ENCODE measurements at regions not wholly inside any gene's neighbourhood (a gene's known extent, or its start where the extent isn't known, plus 50 kb on each side); places are given as distances from the start of the nearest gene placed in this dataset.

GRCh38 chr1:29743931-29744330 lies 507.6 kb downstream of the PTPRU start:
- Mint-ChIP-seq H3K4me3 (no peak overlapping the region), H3K27ac (no peak overlapping the region), H3K9me3 (no peaks in the 10 kb centered on the region), H3K36me3 (ENCODE audit: low read depth) (no peaks in the 10 kb centered on the region), H3K27me3 (ENCODE audit: low read depth) (peaks cover 46% of the 10 kb centered on the region), H3K4me1 (no peaks in the 10 kb centered on the region)
- TF ChIP-seq CTCF (IDR thresholded peaks at IDR 0.05; ENCODE audit: unreplicated experiment in 3 of 3): no peak

GRCh38 chr1:29743264-29743663 lies 506.9 kb downstream of the PTPRU start:
- TF ChIP-seq CTCF (IDR thresholded peaks at IDR 0.05; ENCODE audit: unreplicated experiment in 3 of 3): no peak

GRCh38 chr1:29739176-29739575 lies 502.9 kb downstream of the PTPRU start:
- no peak for TF ChIP-seq CTCF (IDR thresholded peaks at IDR 0.05; ENCODE audit: unreplicated experiment in 3 of 3)
- H3K27me3 Mint-ChIP-seq (ENCODE audit: low read depth): peaks cover 44% of the 10 kb centered on the region

More at GRCh38 chr1:29743264-29743663, 506.9 kb downstream of the PTPRU start:
- H3K27me3 Mint-ChIP-seq (ENCODE audit: low read depth): peaks cover 48% of the 10 kb centered on the region
- H3K27ac Mint-ChIP-seq: no peak overlapping the region
- no peaks in the 10 kb centered on the region for H3K36me3 Mint-ChIP-seq (ENCODE audit: low read depth)
- no peaks in the 10 kb centered on the region for H3K4me1 Mint-ChIP-seq
- H3K9me3 Mint-ChIP-seq: no peaks in the 10 kb centered on the region
- H3K4me3 Mint-ChIP-seq: no peak overlapping the region

GRCh38 chr1:29736582-29737188 lies 500.4 kb downstream of the PTPRU start:
- no peak overlapping the region for H3K4me3 Mint-ChIP-seq
- no peak overlapping the region for H3K27ac Mint-ChIP-seq
- no peaks in the 10 kb centered on the region for H3K4me1 Mint-ChIP-seq
- TF ChIP-seq CTCF (IDR thresholded peaks at IDR 0.05; ENCODE audit: unreplicated experiment in 3 of 3): no peak
- peaks cover 35% of the 10 kb centered on the region for H3K27me3 Mint-ChIP-seq (ENCODE audit: low read depth)
- H3K9me3 Mint-ChIP-seq: no peaks in the 10 kb centered on the region
- H3K36me3 Mint-ChIP-seq (ENCODE audit: low read depth): no peaks in the 10 kb centered on the region

More at GRCh38 chr1:29739176-29739575, 502.9 kb downstream of the PTPRU start:
- H3K36me3 Mint-ChIP-seq (ENCODE audit: low read depth): no peaks in the 10 kb centered on the region
- no peaks in the 10 kb centered on the region for H3K4me1 Mint-ChIP-seq
- no peak overlapping the region for H3K27ac Mint-ChIP-seq
- H3K9me3 Mint-ChIP-seq: no peaks in the 10 kb centered on the region
- no peak overlapping the region for H3K4me3 Mint-ChIP-seq

DNA sequence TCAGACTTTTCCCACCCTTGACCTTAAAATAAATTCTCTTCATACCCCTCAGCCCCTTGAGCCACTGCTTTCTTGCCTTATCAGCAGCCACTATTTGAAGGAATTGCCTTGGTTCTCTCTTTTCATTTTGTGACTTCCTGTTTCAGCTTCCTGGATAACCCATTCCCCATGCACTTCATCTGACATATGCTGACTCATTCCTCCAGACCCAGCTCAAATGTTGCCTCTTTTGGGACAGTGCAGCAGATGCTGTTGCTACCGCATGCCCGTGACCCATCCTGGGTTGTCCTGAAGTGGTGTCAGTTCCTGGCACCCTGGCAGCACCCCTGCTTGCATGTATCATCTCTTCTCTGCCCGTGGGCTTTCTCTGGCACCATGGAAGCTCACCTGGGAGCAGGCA lies 496.1 kb downstream of the PTPRU start:
- Mint-ChIP-seq H3K36me3 (ENCODE audit: low read depth) (no peaks in the 10 kb centered on the region), H3K27ac (no peak overlapping the region), H3K9me3 (no peaks in the 10 kb centered on the region), H3K27me3 (ENCODE audit: low read depth) (peaks cover 35% of the 10 kb centered on the region), H3K4me1 (no peaks in the 10 kb centered on the region), H3K4me3 (no peak overlapping the region)
- no peak for TF ChIP-seq CTCF (IDR thresholded peaks at IDR 0.05; ENCODE audit: unreplicated experiment in 3 of 3)

DNA sequence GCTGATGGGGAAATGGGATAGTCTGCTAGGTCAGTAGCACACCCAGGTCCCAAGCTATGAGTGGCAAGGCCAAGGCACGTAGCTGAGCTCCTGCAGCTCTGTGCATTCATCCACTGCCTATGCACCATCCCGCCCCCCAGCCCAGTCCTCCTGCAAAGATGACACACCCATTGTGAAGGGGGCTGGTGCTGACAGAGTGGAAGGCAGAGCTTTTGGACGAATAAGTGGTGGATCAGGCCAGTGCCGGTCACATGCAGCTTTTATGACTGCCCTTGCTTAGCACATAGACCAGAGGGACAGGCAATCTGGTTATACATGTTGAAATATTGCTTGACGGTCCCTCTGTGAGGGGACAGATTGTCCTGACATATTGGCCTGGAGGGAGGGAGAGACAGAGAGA lies 494.3 kb downstream of the PTPRU start:
- Mint-ChIP-seq H3K27ac (no peak overlapping the region), H3K4me1 (no peaks in the 10 kb centered on the region), H3K27me3 (ENCODE audit: low read depth) (peaks cover 36% of the 10 kb centered on the region), H3K36me3 (ENCODE audit: low read depth) (no peaks in the 10 kb centered on the region), H3K9me3 (no peaks in the 10 kb centered on the region), H3K4me3 (no peak overlapping the region)
- TF ChIP-seq CTCF (IDR thresholded peaks at IDR 0.05; ENCODE audit: unreplicated experiment in 3 of 3): no peak
